Superior temporal gyrus (tissue), 1 donor: ENCODE measurements at regions not wholly inside any gene's neighbourhood (a gene's known extent, or its start where the extent isn't known, plus 50 kb on each side); places are given as distances from the start of the nearest gene placed in this dataset.
"Not testable (repeated sequence)": the region's sequence is repeated elsewhere in the genome, so short reads cannot be mapped to it uniquely, and the experiment has no call there.

Experiments
- DNase-seq: peaks from one replicate; pipeline ENCODE4 v3.0.0-alpha.2; 2016; ENCODE audit errors: extremely low spot score

GRCh38 chrX:140633105-140633504, 76.5 kb upstream of the LINC00632 start:
- DNase-seq, result not testable (repeated sequence)

GRCh38 chrX:140608111-140608510, 101.4 kb upstream of the LINC00632 start:
- DNase-seq, result no peak

GRCh38 chrX:140602140-140602539, 97.3 kb upstream of the SOX3 start:
- DNase-seq, result no peak

- DNase-seq, result no peak
Observed at GRCh38 chrX:140599851-140600250, 95.0 kb upstream of the SOX3 start.

- DNase-seq, result no peak
Observed at GRCh38 chrX:140589657-140590056, 84.8 kb upstream of the SOX3 start.

- no peak for DNase-seq
Observed at GRCh38 chrX:140586951-140587350, 82.1 kb upstream of the SOX3 start.

GRCh38 chrX:140580478-140580877, 75.6 kb upstream of the SOX3 start:
- DNase-seq, result no peak

- peak; percentile 57 for DNase-seq
Observed at GRCh38 chrX:140572724-140573123, 67.9 kb upstream of the SOX3 start.

GRCh38 chrX:140563893-140564292, 59.0 kb upstream of the SOX3 start:
- DNase-seq, result no peak
